ENCODE measurements at regions not wholly inside any gene's neighbourhood (a gene's known extent, or its start where the extent isn't known, plus 50 kb on each side); places are given as distances from the start of the nearest gene placed in this dataset.

- Mint-ChIP-seq H3K27ac (no peak overlapping the region), H3K4me1 (ENCODE audit: unreplicated experiment) (no peaks in the 10 kb centered on the region), H3K27me3 (peaks cover 2% of the 10 kb centered on the region), H3K4me3 (no peak overlapping the region), H3K9me3 (no peaks in the 10 kb centered on the region), H3K36me3 (no peaks in the 10 kb centered on the region)
- no peak for DNase-seq (ENCODE audit: extremely low spot score, unreplicated experiment)
- no peak for TF ChIP-seq CTCF (conservative IDR thresholded peaks at IDR 0.05)
Measured at GRCh38 chr2:88838165-88838635, 146.7 kb downstream of the RPIA start.

GRCh38 chr2:88841224-88841929, 149.9 kb downstream of the RPIA start:
- Mint-ChIP-seq H3K27ac (no peak overlapping the region), H3K4me3 (no peak overlapping the region), H3K9me3 (no peaks in the 10 kb centered on the region), H3K36me3 (no peaks in the 10 kb centered on the region), H3K4me1 (ENCODE audit: unreplicated experiment) (no peaks in the 10 kb centered on the region), H3K27me3 (peaks cover 2% of the 10 kb centered on the region)
- no peak for TF ChIP-seq CTCF (conservative IDR thresholded peaks at IDR 0.05)
- no peak for DNase-seq (ENCODE audit: extremely low spot score, unreplicated experiment)

- H3K27ac Mint-ChIP-seq, result no peak overlapping the region
Measured at GRCh38 chr2:88842656-88843460, 151.4 kb downstream of the RPIA start.

GRCh38 chr2:88843651-88844050, 152.2 kb downstream of the RPIA start:
- Mint-ChIP-seq H3K27me3 (peaks cover 2% of the 10 kb centered on the region), H3K4me3 (no peak overlapping the region), H3K27ac (no peak overlapping the region), H3K36me3 (no peaks in the 10 kb centered on the region), H3K4me1 (ENCODE audit: unreplicated experiment) (no peaks in the 10 kb centered on the region), H3K9me3 (peaks cover 3% of the 10 kb centered on the region)
- no peak for DNase-seq (ENCODE audit: extremely low spot score, unreplicated experiment)
- no peak for TF ChIP-seq CTCF (conservative IDR thresholded peaks at IDR 0.05)

More at GRCh38 chr2:88842656-88843460, 151.4 kb downstream of the RPIA start:
- peaks cover 2% of the 10 kb centered on the region for H3K27me3 Mint-ChIP-seq
- no peak for DNase-seq (ENCODE audit: extremely low spot score, unreplicated experiment)
- H3K4me3 Mint-ChIP-seq, result no peak overlapping the region
- no peaks in the 10 kb centered on the region for H3K4me1 Mint-ChIP-seq (ENCODE audit: unreplicated experiment)
- H3K9me3 Mint-ChIP-seq, result no peaks in the 10 kb centered on the region
- TF ChIP-seq CTCF (conservative IDR thresholded peaks at IDR 0.05), result no peak
- H3K36me3 Mint-ChIP-seq, result no peaks in the 10 kb centered on the region

GRCh38 chr2:88844960-88845359, 153.5 kb downstream of the RPIA start:
- H3K4me3 Mint-ChIP-seq, result no peak overlapping the region
- H3K9me3 Mint-ChIP-seq, result peaks cover 4% of the 10 kb centered on the region
- no peaks in the 10 kb centered on the region for H3K36me3 Mint-ChIP-seq
- no peak overlapping the region for H3K27ac Mint-ChIP-seq
- H3K4me1 Mint-ChIP-seq (ENCODE audit: unreplicated experiment), result no peaks in the 10 kb centered on the region
- H3K27me3 Mint-ChIP-seq, result peaks cover 2% of the 10 kb centered on the region
- no peak for TF ChIP-seq CTCF (conservative IDR thresholded peaks at IDR 0.05)
- no peak for DNase-seq (ENCODE audit: extremely low spot score, unreplicated experiment)

All from type B pancreatic cell (in vitro differentiated cells).